ENCODE measurements at regions not wholly inside any gene's neighbourhood (a gene's known extent, or its start where the extent isn't known, plus 50 kb on each side); places are given as distances from the start of the nearest gene placed in this dataset.

DNA sequence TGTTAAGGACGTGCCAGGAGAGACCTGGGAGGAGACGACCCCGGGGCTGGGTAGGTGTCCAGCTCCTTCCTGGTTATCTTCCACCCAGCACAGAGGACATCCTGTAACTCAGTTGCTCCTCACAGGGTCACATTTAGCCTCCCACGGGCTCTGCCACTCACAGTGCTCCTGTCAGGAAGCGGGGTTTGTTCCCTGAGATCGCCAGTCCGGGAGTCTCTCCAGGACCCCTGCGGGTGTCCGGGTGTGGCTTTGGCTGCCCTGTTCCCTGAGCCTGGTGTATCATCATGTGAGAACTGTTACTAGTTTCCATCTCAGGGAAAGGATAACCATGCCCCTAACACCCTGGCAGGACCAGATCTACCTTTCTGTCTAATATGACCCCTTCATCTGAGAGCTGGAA, 158.2 kb upstream of the RUNX1 start:
- Mint-ChIP-seq H3K27me3 (ENCODE audit: low read depth) (no peaks in the 10 kb centered on the region), H3K4me3 (no peak overlapping the region), H3K27ac (no peak overlapping the region), H3K9me3 (peaks cover 3 to 4% of the 10 kb centered on the region in 2 experiments; a peak in 3 of 5 replicates), H3K4me1 (peaks cover 12 to 17% of the 10 kb centered on the region in 2 experiments), H3K36me3 (ENCODE audit: insufficient read depth in 1 of 3, low read depth in 3 of 3) (no peaks in the 10 kb centered on the region)
- WGBS (ENCODE audit: extremely low coverage, insufficient read length, low lambda C conversion rate), result no CpG with 5 or more reads among the region's 9 CpGs
- DNase-seq, result no peak
- Histone ChIP-seq H2AK5ac (ENCODE audit: insufficient read length, low read length) (no peak overlapping the region), H3K4me2 (ENCODE audit: insufficient read depth, insufficient read length, low read length) (no peak overlapping the region), H3K4me1 (ENCODE audit: insufficient read depth, low read length) (no peaks in the 10 kb centered on the region), H4K8ac (replicated peaks; ENCODE audit: insufficient read length, low read depth, low read length) (no peak overlapping the region), H3T11ph (ENCODE audit: low read length) (no peak overlapping the region), H3K27ac (ENCODE audit: insufficient read length, low read depth, low read length) (no peak overlapping the region), H3K9ac (ENCODE audit: extremely low read depth, insufficient read length, low read length) (no peak overlapping the region), H3K23me2 (ENCODE audit: insufficient read length, low read depth, low read length, poor library complexity, severe bottlenecking) (no peaks in the 10 kb centered on the region), H3K9me3 (ENCODE audit: control insufficient read depth, low read depth, low read length) (no peaks in the 10 kb centered on the region), H4K5ac (ENCODE audit: insufficient read length, low read depth, low read length) (no peak overlapping the region), H3K14ac (ENCODE audit: insufficient read depth, low read length) (no peak overlapping the region), H2BK12ac (ENCODE audit: insufficient read length, low read depth, low read length) (no peak overlapping the region), H4K20me1 (ENCODE audit: control insufficient read depth, insufficient read depth, insufficient read length) (no peaks in the 10 kb centered on the region), H2BK15ac (ENCODE audit: low read depth, low read length) (no peak overlapping the region), H3K79me1 (ENCODE audit: insufficient read depth, low read depth, low read length, poor library complexity, severe bottlenecking) (no peaks in the 10 kb centered on the region), H2BK5ac (ENCODE audit: insufficient read length, low read length) (no peak overlapping the region), H3K27me3 (ENCODE audit: insufficient read depth, low read length) (no peaks in the 10 kb centered on the region), H3K56ac (ENCODE audit: insufficient read length, low read depth, low read length) (no peak overlapping the region), H3K4ac (ENCODE audit: low read depth, low read length) (no peak overlapping the region), H3K79me2 (ENCODE audit: insufficient read depth, low read length) (no peaks in the 10 kb centered on the region), H2BK20ac (ENCODE audit: low read depth, low read length, poor library complexity, severe bottlenecking) (no peak overlapping the region), H3K18ac (ENCODE audit: insufficient read length, low read depth, low read length) (no peak overlapping the region), H4K91ac (ENCODE audit: insufficient read length, low read depth, low read length) (no peak overlapping the region), H2BK120ac (ENCODE audit: low read depth, low read length, poor library complexity, severe bottlenecking) (no peak overlapping the region), H3K23ac (ENCODE audit: insufficient read length, low read depth, low read length) (no peak overlapping the region), H2AFZ (ENCODE audit: low read length) (no peak overlapping the region)
- TF ChIP-seq, protein P1, sequence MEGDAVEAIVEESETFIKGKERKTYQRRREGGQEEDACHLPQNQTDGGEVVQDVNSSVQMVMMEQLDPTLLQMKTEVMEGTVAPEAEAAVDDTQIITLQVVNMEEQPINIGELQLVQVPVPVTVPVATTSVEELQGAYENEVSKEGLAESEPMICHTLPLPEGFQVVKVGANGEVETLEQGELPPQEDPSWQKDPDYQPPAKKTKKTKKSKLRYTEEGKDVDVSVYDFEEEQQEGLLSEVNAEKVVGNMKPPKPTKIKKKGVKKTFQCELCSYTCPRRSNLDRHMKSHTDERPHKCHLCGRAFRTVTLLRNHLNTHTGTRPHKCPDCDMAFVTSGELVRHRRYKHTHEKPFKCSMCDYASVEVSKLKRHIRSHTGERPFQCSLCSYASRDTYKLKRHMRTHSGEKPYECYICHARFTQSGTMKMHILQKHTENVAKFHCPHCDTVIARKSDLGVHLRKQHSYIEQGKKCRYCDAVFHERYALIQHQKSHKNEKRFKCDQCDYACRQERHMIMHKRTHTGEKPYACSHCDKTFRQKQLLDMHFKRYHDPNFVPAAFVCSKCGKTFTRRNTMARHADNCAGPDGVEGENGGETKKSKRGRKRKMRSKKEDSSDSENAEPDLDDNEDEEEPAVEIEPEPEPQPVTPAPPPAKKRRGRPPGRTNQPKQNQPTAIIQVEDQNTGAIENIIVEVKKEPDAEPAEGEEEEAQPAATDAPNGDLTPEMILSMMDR (conservative IDR thresholded peaks at IDR 0.05), result no peak

Data from H9 (cell line).